Endometrium (tissue), 2 donors: ENCODE measurements at regions not wholly inside any gene's neighbourhood (a gene's known extent, or its start where the extent isn't known, plus 50 kb on each side); places are given as distances from the start of the nearest gene placed in this dataset.
"Not testable (repeated sequence)": the region's sequence is repeated elsewhere in the genome, so short reads cannot be mapped to it uniquely, and the experiment has no call there.

ENCODE experiments used
- FAIRE-seq: peaks from 2 replicates; lab custom pipeline; 2012; peaks lifted over from hg19 to GRCh38; lab: Jason Lieb, UNC
- donor health status: control.
- donor health status: control.

- no peak for FAIRE-seq
Observed at GRCh38 chr3:64438066-64438465, 212.8 kb upstream of the PRICKLE2 start.

- FAIRE-seq, result no peak
Observed at GRCh38 chr3:64437131-64437530, 211.9 kb upstream of the PRICKLE2 start.

- FAIRE-seq, result not testable (repeated sequence)
Observed at GRCh38 chr3:64435023-64435422, 209.8 kb upstream of the PRICKLE2 start.

- no peak for FAIRE-seq
Observed at GRCh38 chr3:64432870-64433269, 207.6 kb upstream of the PRICKLE2 start.

- no peak for FAIRE-seq
Observed at GRCh38 chr3:64431526-64432091, 206.3 kb upstream of the PRICKLE2 start.

- FAIRE-seq, result no peak
Observed at GRCh38 chr3:64427671-64428070, 202.4 kb upstream of the PRICKLE2 start.

- FAIRE-seq, result no peak
Observed at GRCh38 chr3:64426551-64426950, 201.3 kb upstream of the PRICKLE2 start.

GRCh38 chr3:64422932-64423331, 197.7 kb upstream of the PRICKLE2 start:
- no peak for FAIRE-seq

GRCh38 chr3:64422192-64422591, 196.9 kb upstream of the PRICKLE2 start:
- no peak for FAIRE-seq

- FAIRE-seq, result no peak
Observed at GRCh38 chr3:64417816-64418215, 192.6 kb upstream of the PRICKLE2 start.

- no peak for FAIRE-seq
Observed at GRCh38 chr3:64414043-64414442, 188.8 kb upstream of the PRICKLE2 start.

- FAIRE-seq, result no peak
Observed at GRCh38 chr3:64411101-64411500, 185.8 kb upstream of the PRICKLE2 start.

- no peak for FAIRE-seq
Observed at GRCh38 chr3:64410226-64410625, 185.0 kb upstream of the PRICKLE2 start.

GRCh38 chr3:64408770-64409169, 183.5 kb upstream of the PRICKLE2 start:
- no peak for FAIRE-seq

- no peak for FAIRE-seq
Observed at GRCh38 chr3:64406271-64406670, 181.0 kb upstream of the PRICKLE2 start.

GRCh38 chr3:64405211-64405835, 180.1 kb upstream of the PRICKLE2 start:
- FAIRE-seq, result no peak

- FAIRE-seq, result no peak
Observed at GRCh38 chr3:64400706-64401105, 175.4 kb upstream of the PRICKLE2 start.

GRCh38 chr3:64399205-64399800, 174.0 kb upstream of the PRICKLE2 start:
- peak; percentile 75 for FAIRE-seq

- peak; percentile 89 for FAIRE-seq
Observed at GRCh38 chr3:64398476-64398875, 173.2 kb upstream of the PRICKLE2 start.

- FAIRE-seq, result no peak
Observed at GRCh38 chr3:64398006-64398405, 172.7 kb upstream of the PRICKLE2 start.

- FAIRE-seq, result no peak
Observed at GRCh38 chr3:64397573-64397972, 172.3 kb upstream of the PRICKLE2 start.

- FAIRE-seq, result no peak
Observed at GRCh38 chr3:64395490-64395889, 170.2 kb upstream of the PRICKLE2 start.

GRCh38 chr3:64393193-64393592, 167.9 kb upstream of the PRICKLE2 start:
- no peak for FAIRE-seq

- no peak for FAIRE-seq
Observed at GRCh38 chr3:64392001-64392400, 166.7 kb upstream of the PRICKLE2 start.
